NB4 (cell line): ENCODE measurements at regions not wholly inside any gene's neighbourhood (a gene's known extent, or its start where the extent isn't known, plus 50 kb on each side); places are given as distances from the start of the nearest gene placed in this dataset.

Source experiments
- POLR2A ChIP-seq: IDR thresholded peaks from 2 replicates; pipeline ENCODE4 v1.6.1; 2011; ENCODE audit warnings: mild to moderate bottlenecking; ENCODE audit not compliant: insufficient read length; ENCODE audit errors: extremely low read depth
- TF ChIP-seq, protein P1 (sequence below): IDR thresholded peaks from 2 replicates; pipeline ENCODE4 v1.6.1; 2011; ENCODE audit warnings: low read depth, low read length
- TF ChIP-seq, protein P2 (sequence below): IDR thresholded peaks from one replicate; pipeline ENCODE4 v1.5.1; 2012; ENCODE audit warnings: low read depth, low read length

DNA sequence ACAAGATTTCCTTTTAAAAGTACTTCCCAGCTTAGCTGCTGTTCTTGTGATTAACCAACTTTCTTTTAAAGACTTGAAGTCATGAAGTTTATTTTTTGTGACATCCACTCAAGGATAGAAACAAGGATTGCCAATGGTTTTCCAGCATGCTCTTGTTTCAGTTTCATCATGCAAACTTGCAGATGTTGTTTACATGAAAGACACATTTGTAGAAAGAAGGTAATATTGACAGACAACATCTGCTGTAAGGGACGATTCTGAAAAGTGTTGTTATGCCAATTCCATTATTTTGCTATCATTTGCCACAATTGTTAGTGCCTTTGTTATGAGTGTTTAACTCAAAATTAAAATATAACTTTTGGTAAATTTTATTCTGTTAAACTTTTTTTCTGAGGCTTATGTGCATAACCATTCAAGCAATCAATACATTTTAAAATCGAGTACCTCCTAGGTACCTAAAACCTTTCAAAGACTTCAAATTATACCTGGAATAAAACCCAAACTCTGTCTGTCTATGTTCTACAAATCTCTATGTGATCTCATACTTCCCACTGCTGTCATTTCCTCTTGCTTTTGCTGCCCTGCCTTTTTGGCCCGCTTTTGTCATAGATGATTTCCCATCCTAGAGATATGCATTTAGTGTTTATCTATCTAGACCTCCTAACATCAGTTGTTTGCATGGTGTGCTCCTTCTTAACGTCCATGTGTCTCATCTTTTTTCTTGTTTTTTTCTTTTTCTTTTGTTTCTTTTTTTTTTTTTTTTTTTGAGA, 630.4 kb downstream of the NR2F2 start:
- TF ChIP-seq, protein P1, sequence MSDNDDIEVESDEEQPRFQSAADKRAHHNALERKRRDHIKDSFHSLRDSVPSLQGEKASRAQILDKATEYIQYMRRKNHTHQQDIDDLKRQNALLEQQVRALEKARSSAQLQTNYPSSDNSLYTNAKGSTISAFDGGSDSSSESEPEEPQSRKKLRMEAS: no peak
- TF ChIP-seq, protein P2, sequence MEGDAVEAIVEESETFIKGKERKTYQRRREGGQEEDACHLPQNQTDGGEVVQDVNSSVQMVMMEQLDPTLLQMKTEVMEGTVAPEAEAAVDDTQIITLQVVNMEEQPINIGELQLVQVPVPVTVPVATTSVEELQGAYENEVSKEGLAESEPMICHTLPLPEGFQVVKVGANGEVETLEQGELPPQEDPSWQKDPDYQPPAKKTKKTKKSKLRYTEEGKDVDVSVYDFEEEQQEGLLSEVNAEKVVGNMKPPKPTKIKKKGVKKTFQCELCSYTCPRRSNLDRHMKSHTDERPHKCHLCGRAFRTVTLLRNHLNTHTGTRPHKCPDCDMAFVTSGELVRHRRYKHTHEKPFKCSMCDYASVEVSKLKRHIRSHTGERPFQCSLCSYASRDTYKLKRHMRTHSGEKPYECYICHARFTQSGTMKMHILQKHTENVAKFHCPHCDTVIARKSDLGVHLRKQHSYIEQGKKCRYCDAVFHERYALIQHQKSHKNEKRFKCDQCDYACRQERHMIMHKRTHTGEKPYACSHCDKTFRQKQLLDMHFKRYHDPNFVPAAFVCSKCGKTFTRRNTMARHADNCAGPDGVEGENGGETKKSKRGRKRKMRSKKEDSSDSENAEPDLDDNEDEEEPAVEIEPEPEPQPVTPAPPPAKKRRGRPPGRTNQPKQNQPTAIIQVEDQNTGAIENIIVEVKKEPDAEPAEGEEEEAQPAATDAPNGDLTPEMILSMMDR: no peak
- no peak for TF ChIP-seq POLR2A
